ENCODE measurements at regions not wholly inside any gene's neighbourhood (a gene's known extent, or its start where the extent isn't known, plus 50 kb on each side); places are given as distances from the start of the nearest gene placed in this dataset.

DNA sequence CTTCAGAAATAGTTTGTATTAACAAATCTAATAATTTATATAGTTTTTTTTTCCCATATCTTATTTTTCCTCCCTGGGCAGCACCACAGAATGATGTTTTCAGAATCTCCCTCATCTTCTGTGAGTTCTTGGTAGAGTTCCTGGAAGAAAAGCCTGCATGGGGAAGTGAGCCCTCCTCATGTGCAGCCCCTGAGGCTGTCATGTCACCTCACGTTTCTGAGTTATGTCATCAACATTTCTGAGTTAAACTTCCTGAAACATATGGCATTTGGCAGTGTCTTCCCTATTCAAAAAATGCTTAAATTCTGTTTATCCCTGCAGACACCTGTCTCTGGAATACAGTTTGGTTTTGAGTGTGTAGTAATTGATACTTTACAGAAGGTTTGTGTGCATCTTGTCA lies 979.0 kb downstream of the TMEM121 start:
- TF ChIP-seq POLR2A (IDR thresholded peaks at IDR 0.05), result no peak
- TF ChIP-seq, protein P1, sequence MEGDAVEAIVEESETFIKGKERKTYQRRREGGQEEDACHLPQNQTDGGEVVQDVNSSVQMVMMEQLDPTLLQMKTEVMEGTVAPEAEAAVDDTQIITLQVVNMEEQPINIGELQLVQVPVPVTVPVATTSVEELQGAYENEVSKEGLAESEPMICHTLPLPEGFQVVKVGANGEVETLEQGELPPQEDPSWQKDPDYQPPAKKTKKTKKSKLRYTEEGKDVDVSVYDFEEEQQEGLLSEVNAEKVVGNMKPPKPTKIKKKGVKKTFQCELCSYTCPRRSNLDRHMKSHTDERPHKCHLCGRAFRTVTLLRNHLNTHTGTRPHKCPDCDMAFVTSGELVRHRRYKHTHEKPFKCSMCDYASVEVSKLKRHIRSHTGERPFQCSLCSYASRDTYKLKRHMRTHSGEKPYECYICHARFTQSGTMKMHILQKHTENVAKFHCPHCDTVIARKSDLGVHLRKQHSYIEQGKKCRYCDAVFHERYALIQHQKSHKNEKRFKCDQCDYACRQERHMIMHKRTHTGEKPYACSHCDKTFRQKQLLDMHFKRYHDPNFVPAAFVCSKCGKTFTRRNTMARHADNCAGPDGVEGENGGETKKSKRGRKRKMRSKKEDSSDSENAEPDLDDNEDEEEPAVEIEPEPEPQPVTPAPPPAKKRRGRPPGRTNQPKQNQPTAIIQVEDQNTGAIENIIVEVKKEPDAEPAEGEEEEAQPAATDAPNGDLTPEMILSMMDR (IDR thresholded peaks at IDR 0.05), result no peak
- Histone ChIP-seq H3K36me3 (replicated peaks in 1 of 2) (no peaks in the 10 kb centered on the region), H3K4me3 (no peak overlapping the region), H3K4me1 (replicated peaks in 1 of 2) (no peaks in the 10 kb centered on the region), H3K27me3 (no peaks in the 10 kb centered on the region), H3K27ac (no peak overlapping the region), H3K9me3 (replicated peaks in 1 of 3) (no peaks in the 10 kb centered on the region)
- intact Hi-C loops (cut with DNase I), result no loop called here
- WGBS, 4 donors, result 15 to 18% (median 16%) methylated on average over 1 of the region's 1 CpG
- no peak for DNase-seq

DNA sequence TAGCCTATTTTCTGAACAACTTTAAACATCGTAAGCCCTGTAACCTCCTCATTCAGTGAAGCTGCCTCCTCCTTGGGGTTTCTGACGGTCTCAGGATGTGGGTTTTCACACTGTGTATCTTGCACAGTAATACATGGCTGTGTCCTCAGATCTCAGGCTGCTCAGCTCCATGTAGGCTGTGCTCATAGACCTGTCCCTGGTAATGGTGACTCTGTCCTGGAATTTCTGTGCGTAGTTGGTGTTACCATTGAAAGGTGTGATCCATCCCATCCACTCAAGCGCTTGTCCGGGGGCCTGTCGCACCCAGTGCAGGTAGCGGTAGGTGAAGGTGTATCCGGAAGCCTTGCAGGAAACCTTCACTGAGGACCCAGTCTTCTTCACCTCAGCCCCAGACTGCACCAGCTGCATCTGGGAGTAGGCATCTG lies 980.5 kb downstream of the TMEM121 start:
- H3K9me3 ChIP-seq (replicated peaks in 1 of 3), result no peaks in the 10 kb centered on the region
- WGBS, 4 donors, result 60 to 77% (median 75%) methylated on average over 4 to 8 of the region's 8 CpGs
- H3K27me3 ChIP-seq, result no peaks in the 10 kb centered on the region
- DNase-seq, result no peak
- no peak for TF ChIP-seq POLR2A (IDR thresholded peaks at IDR 0.05)
- TF ChIP-seq, protein P1 (IDR thresholded peaks at IDR 0.05), result no peak
- H3K36me3 ChIP-seq (replicated peaks in 1 of 2), result no peaks in the 10 kb centered on the region
- intact Hi-C loops (cut with DNase I), result no loop called here
- no peak overlapping the region for H3K4me3 ChIP-seq
- H3K27ac ChIP-seq, result no peak overlapping the region
- H3K4me1 ChIP-seq (replicated peaks in 1 of 2), result no peaks in the 10 kb centered on the region

DNA sequence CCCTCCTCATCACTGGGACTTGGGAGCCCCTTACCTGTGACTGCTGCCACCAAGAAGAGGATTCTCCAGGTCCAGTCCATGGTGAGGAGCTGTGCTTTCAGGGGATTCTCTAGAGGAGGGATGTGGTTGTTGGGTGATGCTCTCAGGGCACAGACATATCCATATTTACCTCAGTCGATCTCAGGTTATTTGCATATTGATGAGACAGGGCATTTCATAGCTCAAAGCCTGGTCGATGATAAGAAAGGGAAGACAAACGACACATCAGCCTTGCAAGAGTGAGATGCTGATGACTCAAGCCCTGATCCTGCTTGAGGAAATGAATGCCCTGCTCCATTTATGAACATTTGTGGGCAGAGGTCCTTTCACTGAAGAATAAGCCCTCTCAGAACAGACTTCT lies 981.0 kb downstream of the TMEM121 start:
- Histone ChIP-seq H3K9me3 (replicated peaks in 1 of 3) (no peaks in the 10 kb centered on the region), H3K27me3 (no peaks in the 10 kb centered on the region), H3K4me3 (no peak overlapping the region), H3K27ac (no peak overlapping the region), H3K36me3 (replicated peaks in 1 of 2) (no peaks in the 10 kb centered on the region), H3K4me1 (replicated peaks in 1 of 2) (no peaks in the 10 kb centered on the region)
- DNase-seq, result no peak
- no peak for TF ChIP-seq POLR2A (IDR thresholded peaks at IDR 0.05)
- TF ChIP-seq, protein P1 (IDR thresholded peaks at IDR 0.05), result no peak
- intact Hi-C loops (cut with DNase I), result no loop called here
- WGBS, 4 donors, result 52 to 82% (median 62%) methylated on average over 3 of the region's 3 CpGs

DNA sequence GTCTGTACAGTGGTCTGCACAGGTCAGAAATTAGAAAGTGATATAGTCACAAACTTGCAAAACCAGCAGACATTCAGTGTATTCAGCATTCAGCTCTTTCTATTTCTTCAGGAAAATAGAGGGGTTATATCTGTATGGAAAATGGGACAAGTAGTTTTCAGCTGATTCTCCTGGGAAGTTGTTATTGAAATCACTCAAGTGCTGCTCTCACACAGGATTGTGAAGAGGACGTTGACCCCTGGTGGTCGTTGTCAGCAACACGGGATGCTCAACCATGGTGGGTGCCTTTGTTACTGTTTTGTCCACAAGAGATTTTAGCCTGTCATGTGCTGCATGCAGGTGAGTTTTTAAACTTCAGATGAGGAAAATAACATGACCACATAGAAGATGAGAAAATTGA lies 981.8 kb downstream of the TMEM121 start:
- H3K36me3 ChIP-seq (replicated peaks in 1 of 2), result no peaks in the 10 kb centered on the region
- H3K27me3 ChIP-seq, result no peaks in the 10 kb centered on the region
- TF ChIP-seq, protein P1 (IDR thresholded peaks at IDR 0.05), result no peak
- TF ChIP-seq POLR2A (IDR thresholded peaks at IDR 0.05), result no peak
- no peaks in the 10 kb centered on the region for H3K4me1 ChIP-seq (replicated peaks in 1 of 2)
- no peaks in the 10 kb centered on the region for H3K9me3 ChIP-seq (replicated peaks in 1 of 3)
- intact Hi-C loops (cut with DNase I), result no loop called here
- DNase-seq, result no peak
- no peak overlapping the region for H3K4me3 ChIP-seq
- WGBS, 4 donors, result 27 to 51% (median 36%) methylated on average over 3 of the region's 3 CpGs
- H3K27ac ChIP-seq, result no peak overlapping the region
